Tibial nerve (tissue), 3 donors: ENCODE measurements at regions not wholly inside any gene's neighbourhood (a gene's known extent, or its start where the extent isn't known, plus 50 kb on each side); places are given as distances from the start of the nearest gene placed in this dataset.

Source experiments
- CTCF ChIP-seq, 5 experiments: fragments of 200-600 bp in 3 of 5; fragments of 450-650 bp in 2 of 5; sonication (generic) in 3 of 5; IDR thresholded peaks; one replicate each; pipeline ENCODE4 v1.5.1; 2016 to 2019; ENCODE audit warnings: antibody characterized with exemption in 5 of 5, mild to moderate bottlenecking in 3 of 5, moderate library complexity in 2 of 5
- POLR2A ChIP-seq, 2 donors: fragments of 450-650 bp; IDR thresholded peaks; one replicate each; pipeline ENCODE4 v1.6.1; 2017; ENCODE audit warnings: antibody characterized with exemption in 2 of 2, mild to moderate bottlenecking in 2 of 2, moderate library complexity in 2 of 2

GRCh38 chr12:27387473-27387872 is 54.8 kb downstream of the BMAL2 start:
- TF ChIP-seq CTCF (IDR thresholded peaks at IDR 0.05) (no peak), POLR2A (IDR thresholded peaks at IDR 0.05) (no peak)
